IPS-NIHi11 (cell line): ENCODE measurements at regions not wholly inside any gene's neighbourhood (a gene's known extent, or its start where the extent isn't known, plus 50 kb on each side); places are given as distances from the start of the nearest gene placed in this dataset.

Experiments
- DNase-seq: peaks from one replicate; pipeline ENCODE4 v3.0.0; 2012; ENCODE audit warnings: mixed read lengths, low spot score

DNA sequence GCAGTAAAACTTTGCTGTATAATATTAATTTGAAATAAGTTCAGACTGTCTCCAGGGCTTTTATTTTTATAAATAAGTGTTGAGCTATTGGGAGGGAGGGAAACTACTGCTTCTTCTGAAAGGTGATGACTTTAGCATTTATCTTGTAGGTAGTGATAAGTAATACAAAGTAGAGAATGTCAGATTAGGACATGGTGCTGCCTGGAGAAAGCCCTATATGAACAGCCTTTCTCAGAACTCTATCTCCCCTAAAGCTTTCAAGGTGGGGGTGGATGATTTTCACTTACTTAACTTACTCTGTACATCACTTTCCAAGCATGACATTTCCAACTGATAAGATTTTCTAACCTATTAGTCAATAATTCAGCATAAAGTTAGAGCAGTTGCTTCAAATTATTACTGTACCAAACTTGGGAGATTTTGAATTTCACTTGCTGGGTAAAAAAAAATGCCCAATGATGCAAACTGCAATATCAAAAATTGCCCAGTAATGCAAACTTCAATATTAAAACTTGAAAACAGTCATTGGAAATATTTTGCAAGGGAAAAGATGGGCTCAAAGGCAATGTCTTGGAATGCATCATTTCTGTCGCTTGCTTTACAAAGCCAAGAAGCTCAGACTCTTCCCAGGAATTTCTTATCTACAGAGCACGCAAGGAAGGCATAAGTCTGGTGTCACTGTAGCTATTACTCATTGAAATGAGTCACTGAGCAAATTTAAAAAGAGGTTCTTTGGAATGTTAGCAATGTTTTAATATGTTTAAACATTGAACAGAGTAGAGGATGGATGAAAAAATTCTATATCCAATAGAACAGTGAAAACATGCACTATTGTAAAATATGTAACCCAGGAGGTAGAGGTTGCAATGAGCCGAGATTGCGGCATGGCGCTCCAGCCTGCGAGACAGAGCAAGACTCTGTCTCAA, 569.5 kb downstream of the PSAT1 start:
- DNase-seq, result no peak

DNA sequence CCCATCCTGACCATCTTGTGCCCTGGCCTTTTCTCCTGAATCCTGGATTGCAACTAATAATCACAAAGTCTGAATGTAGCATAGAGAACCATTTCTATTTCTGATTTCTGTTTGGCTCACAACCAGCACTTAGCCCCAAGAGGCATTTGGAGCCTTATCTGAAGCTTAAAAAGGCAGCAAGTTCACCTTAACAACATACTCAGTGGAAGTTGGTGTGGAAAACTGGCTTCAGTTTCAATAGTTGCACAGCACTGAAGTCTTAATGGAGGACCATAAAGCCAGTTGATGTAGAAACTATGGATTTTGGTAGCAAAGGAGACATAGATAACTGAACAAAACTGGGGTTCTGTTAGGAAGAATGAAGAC, 574.1 kb downstream of the PSAT1 start:
- no peak for DNase-seq

DNA sequence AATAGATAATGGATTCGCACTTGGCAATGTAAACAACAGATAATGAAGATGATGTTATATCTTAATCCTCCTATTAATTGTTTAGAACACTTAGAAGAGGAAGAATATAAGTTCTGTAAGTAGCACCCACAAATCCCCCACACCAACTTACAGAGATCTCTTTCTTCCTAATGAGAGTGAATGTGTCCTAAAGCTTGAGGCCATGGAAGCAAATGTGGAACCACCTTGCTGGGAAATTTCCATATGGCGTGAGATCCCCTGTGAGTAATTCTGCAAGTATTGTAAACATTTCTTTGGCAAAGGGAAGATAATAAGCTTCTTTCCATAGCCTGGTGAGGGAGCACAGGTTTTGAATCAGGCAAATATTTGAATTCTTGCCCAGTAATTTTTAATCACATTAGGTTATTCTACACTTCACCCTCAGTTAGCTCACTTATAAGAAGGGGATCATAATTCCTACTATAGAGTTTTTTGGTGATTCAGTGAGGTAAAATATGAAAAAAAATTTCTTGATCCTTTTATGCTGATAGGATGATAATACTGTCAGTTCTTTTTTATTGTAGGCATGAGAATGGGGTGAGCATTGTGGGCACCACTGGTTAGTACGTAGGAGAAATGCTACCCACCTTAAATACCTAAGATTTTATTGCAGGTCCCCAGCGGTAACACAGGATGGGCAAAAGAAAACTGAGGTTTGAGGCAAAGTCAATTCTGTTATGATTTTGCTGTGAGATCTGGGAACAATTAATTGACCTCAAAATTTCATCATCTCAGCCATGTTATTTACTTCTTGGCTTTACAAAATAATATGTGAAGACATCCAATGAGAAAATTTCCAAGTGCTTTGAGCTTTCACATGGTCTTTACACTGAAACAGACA, 574.8 kb downstream of the PSAT1 start:
- DNase-seq, result no peak

DNA sequence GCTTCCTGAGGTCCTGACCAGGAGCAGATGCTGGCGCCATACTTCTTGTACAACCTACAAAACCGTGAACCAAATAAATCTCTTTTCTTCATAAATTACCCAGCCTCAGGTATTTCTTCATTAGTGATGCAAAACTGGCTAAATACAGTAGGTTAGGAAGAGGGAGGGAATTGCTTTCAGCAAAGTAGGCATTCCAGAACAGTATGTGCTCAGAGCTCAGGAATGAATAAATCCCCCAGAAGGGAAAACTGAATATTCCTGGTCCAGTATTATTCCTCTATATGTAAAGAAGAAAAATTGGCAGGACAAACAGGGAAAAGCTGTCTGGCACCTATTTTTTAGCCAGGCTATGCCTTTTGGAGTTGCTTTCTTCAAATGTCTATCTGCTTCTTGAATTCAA, 577.1 kb downstream of the PSAT1 start:
- DNase-seq, result no peak

DNA sequence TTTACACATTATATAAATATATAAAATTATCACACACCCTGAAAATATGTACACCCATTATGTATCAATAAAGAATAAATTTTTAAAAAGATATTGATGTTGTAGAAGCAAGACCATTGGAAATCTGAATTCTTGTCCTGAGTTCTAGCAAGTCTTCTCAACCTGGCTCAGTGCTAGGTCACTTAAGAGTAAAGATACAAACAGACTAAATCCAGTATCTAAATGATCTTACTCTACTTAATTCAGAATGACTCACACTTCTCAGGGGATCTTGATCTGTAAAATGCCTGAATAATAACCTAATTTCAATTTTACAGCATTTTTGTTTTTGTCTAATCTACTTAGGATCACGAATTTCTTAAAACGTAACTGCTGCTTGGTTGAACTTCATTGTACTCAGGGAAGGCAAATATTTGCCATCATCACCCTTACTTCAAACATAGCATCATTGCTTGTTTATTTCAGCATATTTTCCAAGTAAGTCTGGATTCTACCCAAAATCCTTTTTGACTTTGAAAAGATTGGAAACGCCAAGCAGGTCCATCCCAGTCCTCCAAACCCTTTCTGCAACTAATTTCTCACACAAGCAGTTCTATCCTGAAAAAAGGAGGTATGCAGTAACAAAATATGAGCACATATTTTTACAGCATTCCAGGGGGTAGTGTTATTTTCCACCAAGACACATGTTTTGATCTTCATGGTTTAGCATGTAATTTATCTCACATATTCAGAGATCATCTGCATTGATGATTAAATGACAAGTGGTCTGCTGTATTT, 582.6 kb downstream of the PSAT1 start:
- DNase-seq, result no peak

DNA sequence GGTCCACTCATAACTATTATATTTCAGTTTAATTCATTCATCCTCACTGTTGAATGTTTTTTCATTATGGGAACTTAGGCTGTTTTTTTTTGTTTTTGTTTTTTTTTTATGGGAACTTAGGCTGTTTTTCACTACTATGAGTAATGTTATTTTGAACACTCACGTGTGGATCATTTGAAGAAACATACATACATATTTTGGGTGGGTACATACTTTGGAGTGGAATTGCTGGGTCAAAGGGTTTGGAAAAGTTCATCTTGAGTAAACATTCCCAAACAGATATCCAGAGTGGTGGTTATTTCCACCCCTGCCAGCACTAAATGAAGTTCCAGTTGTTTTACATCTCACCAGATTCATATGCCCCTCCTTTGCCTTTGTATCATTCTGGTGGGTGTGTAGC, 584.4 kb downstream of the PSAT1 start:
- no peak for DNase-seq

DNA sequence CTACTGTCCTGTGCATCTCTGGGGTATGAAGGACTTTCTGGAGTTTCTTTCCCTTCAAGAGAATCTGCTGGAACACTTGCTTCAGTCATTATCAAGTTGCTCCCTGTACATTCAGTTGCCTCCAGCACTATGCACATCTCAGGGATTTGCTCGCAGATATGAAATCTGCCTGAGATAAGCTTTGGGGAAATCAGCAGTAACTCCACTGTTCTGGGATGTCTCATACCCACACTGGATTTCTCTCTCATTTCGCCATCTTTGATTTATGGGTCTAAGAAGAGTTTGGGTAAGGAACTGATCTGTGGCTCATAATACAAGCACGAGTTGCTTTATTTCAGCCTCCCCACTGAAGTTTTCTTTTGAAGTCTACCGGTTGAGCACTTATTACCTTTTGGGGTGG, 585.6 kb downstream of the PSAT1 start:
- no peak for DNase-seq

DNA sequence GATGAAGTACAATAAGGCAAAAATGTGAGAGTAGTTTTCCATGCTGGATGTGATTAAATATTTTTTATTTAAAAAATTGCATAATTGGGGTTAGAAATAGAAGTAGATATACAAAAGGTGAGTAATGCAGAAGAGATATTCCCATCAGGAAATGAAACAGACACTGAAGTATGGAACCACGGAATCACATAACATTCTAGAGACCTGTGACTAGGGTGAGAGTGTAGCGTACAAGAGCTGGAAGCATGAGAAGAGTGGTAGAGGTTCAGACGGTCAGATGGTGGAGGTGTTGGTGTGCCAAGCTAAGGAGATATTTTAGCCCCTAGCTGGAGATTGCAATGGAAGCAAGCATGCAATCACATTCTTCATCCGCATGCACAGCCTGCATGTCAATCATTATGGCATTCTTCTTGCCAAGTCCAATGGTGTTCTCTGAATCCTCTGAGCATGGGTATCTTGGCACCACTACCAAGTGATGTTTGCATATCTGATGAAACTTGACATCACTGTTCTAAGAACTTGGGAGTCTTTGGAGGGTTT, 587.8 kb downstream of the PSAT1 start:
- no peak for DNase-seq

DNA sequence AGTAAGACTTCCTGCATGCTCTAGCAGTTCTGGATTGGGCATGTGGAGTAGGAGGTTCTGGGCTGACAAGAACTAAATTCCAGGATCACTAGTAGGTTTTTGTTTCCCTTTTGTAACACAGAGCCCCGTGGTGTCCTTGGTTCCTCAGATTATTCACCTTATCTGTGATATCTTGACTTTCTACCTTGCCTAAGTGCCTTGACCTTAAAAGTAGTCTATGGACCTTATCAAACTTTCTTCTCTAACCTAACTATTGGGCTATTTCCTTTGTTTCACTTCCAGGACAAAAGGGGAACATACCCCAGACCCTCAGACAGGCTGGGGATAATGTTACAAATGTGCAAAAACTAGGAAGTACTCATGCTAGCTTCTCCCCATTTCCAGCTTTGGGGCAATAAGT, 595.3 kb downstream of the PSAT1 start:
- DNase-seq, result no peak

DNA sequence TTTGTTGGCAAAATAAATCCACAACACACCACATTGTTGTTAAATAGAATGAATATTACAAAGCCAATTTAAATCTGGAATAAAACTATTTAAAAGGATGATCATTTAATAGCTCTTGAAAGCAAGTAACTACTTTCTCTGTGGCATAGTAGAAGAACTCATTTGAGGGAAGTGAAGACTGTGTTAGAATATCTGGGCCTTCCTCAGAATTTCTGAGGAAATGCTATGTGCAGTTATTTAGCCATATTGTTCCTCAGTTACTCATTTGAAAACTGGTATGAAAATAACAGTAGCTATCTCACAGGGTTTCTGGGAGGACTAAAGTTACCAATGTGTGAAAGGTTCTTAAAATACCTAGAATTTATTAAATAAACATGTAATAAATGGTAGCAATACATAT, 595.8 kb downstream of the PSAT1 start:
- no peak for DNase-seq

DNA sequence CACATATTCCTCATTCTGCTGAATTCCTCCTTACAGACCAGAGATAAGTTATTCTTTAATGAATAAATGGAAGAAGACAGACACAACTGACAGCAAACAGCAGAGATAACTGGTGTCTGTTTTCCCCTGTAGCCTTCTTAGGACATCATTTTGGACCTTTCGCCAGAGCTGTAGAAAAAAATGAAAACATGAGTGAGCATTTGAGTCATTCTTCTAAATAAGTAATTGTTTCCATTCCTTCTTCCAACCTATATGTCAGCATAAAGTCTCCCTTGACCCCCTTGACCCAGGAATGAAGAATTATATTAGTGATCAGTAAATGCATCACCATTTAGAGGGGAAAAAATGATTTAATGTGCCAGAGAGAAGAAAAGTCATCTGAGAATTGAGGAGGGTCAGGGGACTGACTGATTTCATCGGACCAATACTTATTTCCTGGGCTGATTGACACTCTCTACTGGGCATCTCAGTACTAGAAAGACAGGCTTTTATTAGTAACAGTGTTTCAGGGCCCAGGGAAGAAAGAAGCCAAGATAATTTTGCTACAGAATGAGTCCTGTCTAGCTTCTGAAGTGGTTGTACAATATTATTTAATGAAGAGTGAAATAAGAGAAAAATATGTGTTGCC, 597.0 kb downstream of the PSAT1 start:
- no peak for DNase-seq

DNA sequence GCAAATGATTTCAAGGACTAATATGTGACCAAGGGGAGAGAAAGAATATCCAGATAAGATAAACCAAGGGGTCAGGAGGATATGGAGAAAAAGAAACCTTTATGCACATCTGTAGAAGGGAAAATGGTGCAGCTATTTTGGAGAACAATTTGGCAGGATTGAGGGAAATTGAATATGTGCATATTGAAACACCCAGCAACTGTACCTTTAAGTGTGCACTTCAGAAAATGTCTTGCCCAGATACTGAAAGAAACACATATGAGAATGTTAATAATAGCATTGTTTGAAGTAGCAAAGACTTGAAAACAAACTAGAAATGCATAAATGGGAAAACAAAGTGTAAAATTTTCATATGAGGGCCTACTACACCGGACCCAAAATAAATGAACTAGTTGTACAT, 599.6 kb downstream of the PSAT1 start:
- no peak for DNase-seq

DNA sequence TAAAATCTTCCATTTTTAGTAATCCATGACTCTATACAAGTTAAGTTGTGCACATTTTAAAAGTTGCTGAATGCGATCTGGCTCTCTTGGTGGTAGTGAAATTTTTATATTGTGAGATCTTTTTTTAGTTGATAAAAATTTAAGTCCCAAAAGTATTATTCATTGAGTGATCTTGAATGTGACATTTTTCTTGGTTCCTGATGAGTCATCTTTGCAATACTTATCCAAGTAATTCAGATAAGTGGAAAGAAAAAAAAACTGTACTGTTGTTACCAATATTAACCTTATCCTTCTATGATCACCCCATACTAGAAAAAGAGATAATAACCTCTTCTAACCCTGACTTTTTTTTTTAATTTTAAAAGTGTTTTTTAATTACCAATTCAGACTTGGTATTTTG, 601.3 kb downstream of the PSAT1 start:
- no peak for DNase-seq

DNA sequence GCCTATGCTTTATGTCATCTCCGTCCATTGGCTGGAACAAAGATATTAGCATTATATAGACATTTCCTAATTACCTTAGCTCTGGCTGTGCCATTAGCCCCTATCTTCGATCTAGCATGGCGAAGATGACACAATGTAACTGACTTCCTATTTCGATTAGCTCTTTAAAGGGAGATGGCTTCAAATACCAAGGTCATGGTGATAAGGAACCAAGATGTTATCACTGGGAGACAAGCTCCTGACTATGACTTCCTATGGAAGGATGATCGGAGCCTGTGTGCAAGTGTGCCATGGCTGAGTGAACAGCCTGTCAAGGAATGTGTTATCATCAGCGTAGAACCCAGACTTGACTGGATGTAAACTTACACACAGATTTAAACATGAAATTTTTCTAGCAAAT, 602.1 kb downstream of the PSAT1 start:
- DNase-seq, result no peak

DNA sequence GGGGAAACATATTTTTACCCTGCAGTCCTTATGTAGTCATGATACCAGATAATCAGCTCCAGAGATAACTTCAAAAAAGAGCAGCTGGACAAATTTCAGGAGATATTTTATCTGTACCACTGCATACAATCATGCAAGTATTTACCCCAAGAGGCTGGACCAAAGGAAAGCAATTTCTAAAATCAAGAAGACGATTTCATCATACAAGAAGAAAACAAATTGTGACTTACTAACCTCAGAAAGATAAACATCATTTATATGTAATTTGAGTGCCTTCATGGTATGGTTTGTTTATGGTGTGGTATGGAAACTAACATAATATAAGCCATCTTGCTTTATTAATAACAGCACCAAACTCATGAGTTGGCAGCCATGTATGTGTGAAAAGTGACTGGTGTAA, 603.6 kb downstream of the PSAT1 start:
- DNase-seq, result no peak

DNA sequence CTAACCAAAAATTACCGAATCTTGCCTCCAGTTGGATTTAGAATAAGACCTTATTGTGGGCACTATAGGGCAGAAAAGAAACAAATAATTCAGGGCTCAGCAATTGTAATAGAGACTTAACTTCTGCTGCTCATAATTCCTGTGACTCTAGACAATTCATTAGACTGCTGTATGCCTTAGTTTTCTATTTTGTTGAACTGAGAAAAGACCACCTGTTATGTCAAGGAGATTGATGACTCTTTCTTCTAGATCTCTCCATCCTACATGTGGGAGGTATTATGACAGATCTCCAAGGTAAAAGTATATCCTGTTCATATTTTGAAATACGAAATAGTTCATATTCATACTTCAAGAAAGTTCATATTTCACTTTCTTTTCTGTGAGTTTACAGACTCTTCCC, 605.1 kb downstream of the PSAT1 start:
- DNase-seq, result no peak

DNA sequence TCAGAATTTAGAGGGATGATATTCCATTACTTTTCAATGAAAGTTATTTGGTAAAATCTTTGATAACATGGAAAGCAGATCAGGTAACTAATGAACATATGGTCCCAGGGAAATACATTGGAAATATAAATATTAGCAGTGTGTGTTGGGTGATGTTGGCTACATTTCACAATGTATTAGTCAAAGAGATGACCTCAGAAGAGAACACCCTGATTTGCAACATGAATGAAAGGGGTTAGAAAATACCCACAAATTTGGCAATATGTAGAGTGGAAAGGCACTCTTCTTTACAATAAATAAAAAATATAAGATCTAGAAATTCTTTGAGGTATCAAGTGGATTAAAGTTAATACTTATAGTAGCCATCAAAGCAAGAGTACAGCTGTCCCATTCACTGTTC, 606.7 kb downstream of the PSAT1 start:
- DNase-seq, result no peak

DNA sequence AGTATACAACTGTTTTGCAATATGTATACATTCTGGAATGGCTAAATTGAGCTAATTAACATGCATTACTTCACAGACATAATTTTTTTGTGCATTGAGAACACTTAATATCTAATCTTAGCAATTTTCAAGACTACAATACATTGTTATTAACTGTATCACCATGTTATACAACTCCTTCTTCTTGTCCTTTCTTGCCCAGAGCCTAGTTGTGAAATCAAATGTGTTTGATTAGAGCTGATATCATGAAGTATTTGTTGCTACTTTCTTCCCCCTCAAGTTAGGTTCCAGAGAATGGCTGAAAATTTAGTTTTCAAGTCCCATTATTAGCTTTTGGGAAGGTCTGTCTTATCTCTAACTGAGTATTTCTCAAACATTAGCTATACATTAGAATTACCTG, 607.8 kb downstream of the PSAT1 start:
- DNase-seq, result no peak

DNA sequence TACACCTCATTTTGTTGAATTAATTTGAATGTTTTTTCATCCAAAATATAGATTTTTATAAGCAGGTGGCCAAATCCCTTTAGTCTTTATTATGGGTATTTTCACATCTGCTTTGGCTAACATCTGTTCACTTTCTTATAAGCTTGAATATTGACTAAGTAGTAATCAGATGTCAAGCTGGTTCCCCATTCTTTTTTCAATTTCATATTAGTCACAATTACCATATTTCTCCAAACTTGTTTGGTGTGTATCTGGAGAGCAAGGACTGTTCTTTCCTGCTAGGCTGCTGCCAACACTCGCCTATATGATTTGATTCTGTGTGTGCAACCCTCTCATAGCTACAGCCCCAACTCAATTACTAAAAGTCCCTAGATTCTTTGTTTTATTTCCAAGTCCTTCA, 608.5 kb downstream of the PSAT1 start:
- DNase-seq, result no peak

DNA sequence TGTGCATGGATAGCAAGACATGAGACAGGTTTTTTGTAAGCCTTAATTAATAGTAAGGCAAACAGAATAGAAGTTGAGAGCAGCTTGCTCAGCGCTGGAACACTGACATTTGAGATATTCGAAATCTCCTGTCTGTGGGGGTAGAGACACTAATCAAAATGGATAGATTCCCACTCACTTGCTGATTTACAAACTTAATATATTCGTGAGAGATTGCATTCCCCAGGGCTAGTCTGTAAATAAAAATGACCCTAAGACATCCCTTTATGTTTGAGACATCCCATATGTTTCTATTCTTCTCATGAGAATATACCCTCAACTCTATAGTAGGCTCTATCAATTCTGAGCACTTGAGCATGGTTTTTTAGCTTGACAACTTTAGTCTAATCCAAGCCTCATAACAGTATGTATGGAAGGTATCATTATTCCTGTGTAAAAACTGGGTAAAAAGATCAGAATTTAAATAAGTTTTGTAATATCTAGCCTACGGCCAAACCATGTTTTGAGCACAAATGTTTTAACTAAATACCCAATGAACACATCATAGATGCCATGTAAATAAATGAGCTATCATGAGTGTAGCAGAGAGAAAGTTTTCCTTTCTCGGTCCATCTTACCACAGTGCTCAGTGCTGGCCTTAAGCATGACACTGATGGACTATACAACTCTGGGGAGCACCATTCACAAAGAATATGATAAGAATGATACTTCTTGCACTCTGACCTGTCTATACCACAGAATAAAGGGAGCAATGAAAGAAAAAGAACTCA, 609.2 kb downstream of the PSAT1 start:
- no peak for DNase-seq

DNA sequence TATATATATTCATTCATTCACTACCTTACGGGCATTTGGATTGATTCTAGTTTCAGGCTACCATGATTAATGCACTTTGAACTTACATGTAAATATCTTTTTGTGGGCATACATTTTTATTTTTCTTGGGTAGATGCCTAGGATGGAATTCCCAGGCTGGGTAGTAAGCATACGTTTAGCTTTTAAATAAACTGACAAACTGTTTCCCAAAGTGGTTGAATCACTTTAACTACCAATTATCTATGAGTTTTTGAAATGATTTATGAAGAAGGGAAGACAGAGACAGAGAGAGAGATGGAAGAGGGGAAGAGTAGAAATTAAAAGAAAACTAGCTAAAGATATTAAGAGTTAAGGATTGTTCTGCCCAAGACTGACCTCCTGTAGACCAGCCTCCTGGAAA, 612.6 kb downstream of the PSAT1 start:
- no peak for DNase-seq
